ENCODE measurements at regions not wholly inside any gene's neighbourhood (a gene's known extent, or its start where the extent isn't known, plus 50 kb on each side); places are given as distances from the start of the nearest gene placed in this dataset.
A peak's percentile ranks its signal among the peaks of the same experiment; 100 is the strongest.

- H3K27me3 ChIP-seq, result no peaks in the 10 kb centered on the region
- no peak overlapping the region for H3K27ac ChIP-seq
- intact Hi-C loops (cut with DNase I; ENCODE audit: low total_unique reads) (no loop called here), in situ Hi-C loops (cut with MboI; ENCODE audit: low pct_ligation_motif_present in 1 of 4, low pct_unique_long_range_greater_than_20kb in 1 of 4, low sequenced_read_pairs in 3 of 4) (no loop called here)
- peaks cover 0 to 6% (median 0%) of the 10 kb centered on the region in 4 donors for H3K4me1 ChIP-seq
- 83 to 89% methylated on average over 6 of the region's 6 CpGs for WGBS, 2 donors (ENCODE audit: low coverage in 1 of 2)
- H3K9me3 ChIP-seq, result no peaks in the 10 kb centered on the region
- TF ChIP-seq EP300 (IDR thresholded peaks at IDR 0.05; ENCODE audit: low read depth) (no peak), POLR2AphosphoS5 (IDR thresholded peaks at IDR 0.05) (no peak), CTCF (IDR thresholded peaks at IDR 0.05) (no peak), POLR2A (IDR thresholded peaks at IDR 0.05) (no peak)
- no peaks in the 10 kb centered on the region for H3K36me3 ChIP-seq
- no peak overlapping the region for H3K4me3 ChIP-seq
- DNase-seq, result no peak
Measured at GRCh38 chr13:50310734-50311133, 295.5 kb downstream of the KCNRG start.

GRCh38 chr13:50318887-50319286 lies 303.6 kb downstream of the KCNRG start:
- Histone ChIP-seq H3K27me3 (no peaks in the 10 kb centered on the region), H3K4me3 (no peak overlapping the region), H3K27ac (no peak overlapping the region), H3K36me3 (no peaks in the 10 kb centered on the region), H3K9me3 (peaks cover 0 to 3% of the 10 kb centered on the region in 2 donors), H3K4me1 (peaks cover 0 to 17% (median 12%) of the 10 kb centered on the region in 4 donors)
- DNase-seq, result no peak
- 97% methylated on average over 4 of the region's 4 CpGs; no CpG with 5 or more reads in 1 of the 2 donors for WGBS, 2 donors (ENCODE audit: low coverage in 1 of 2)
- TF ChIP-seq EP300 (IDR thresholded peaks at IDR 0.05; ENCODE audit: low read depth), result no peak
- no peak for TF ChIP-seq POLR2A (IDR thresholded peaks at IDR 0.05)
- TF ChIP-seq POLR2AphosphoS5 (IDR thresholded peaks at IDR 0.05), result no peak
- no peak for TF ChIP-seq CTCF (IDR thresholded peaks at IDR 0.05)
- in situ Hi-C loops (cut with MboI; ENCODE audit: low pct_ligation_motif_present in 1 of 4, low pct_unique_long_range_greater_than_20kb in 1 of 4, low sequenced_read_pairs in 3 of 4) (no loop called here), intact Hi-C loops (cut with DNase I; ENCODE audit: low total_unique reads) (no loop called here)

GRCh38 chr13:50319635-50320255 lies 304.5 kb downstream of the KCNRG start:
- Histone ChIP-seq H3K4me1 (peaks cover 0 to 17% (median 12%) of the 10 kb centered on the region in 4 donors), H3K36me3 (no peaks in the 10 kb centered on the region), H3K27me3 (no peaks in the 10 kb centered on the region), H3K9me3 (peaks cover 0 to 3% of the 10 kb centered on the region in 2 donors), H3K4me3 (no peak overlapping the region), H3K27ac (peak overlapping the region in 1 of 4 donors; percentile 27)
- no peak for TF ChIP-seq POLR2AphosphoS5 (IDR thresholded peaks at IDR 0.05)
- TF ChIP-seq CTCF (IDR thresholded peaks at IDR 0.05), result no peak
- TF ChIP-seq POLR2A (IDR thresholded peaks at IDR 0.05), result no peak
- no peak for TF ChIP-seq EP300 (IDR thresholded peaks at IDR 0.05; ENCODE audit: low read depth)
- intact Hi-C loops (cut with DNase I; ENCODE audit: low total_unique reads) (no loop called here), in situ Hi-C loops (cut with MboI; ENCODE audit: low pct_ligation_motif_present in 1 of 4, low pct_unique_long_range_greater_than_20kb in 1 of 4, low sequenced_read_pairs in 3 of 4) (no loop called here)
- WGBS, 2 donors (ENCODE audit: low coverage in 1 of 2), result 38 to 46% methylated on average over 2 of the region's 2 CpGs
- no peak for DNase-seq

- Histone ChIP-seq H3K4me3 (no peak overlapping the region), H3K27ac (peak overlapping the region in 1 of 4 donors; percentile 27), H3K4me1 (peaks cover 0 to 17% (median 12%) of the 10 kb centered on the region in 4 donors), H3K9me3 (peaks cover 0 to 3% of the 10 kb centered on the region in 2 donors), H3K27me3 (no peaks in the 10 kb centered on the region), H3K36me3 (no peaks in the 10 kb centered on the region)
- in situ Hi-C loops (cut with MboI; ENCODE audit: low pct_ligation_motif_present in 1 of 4, low pct_unique_long_range_greater_than_20kb in 1 of 4, low sequenced_read_pairs in 3 of 4) (no loop called here), intact Hi-C loops (cut with DNase I; ENCODE audit: low total_unique reads) (no loop called here)
- WGBS, 2 donors (ENCODE audit: low coverage in 1 of 2), result 0% methylated on average over 1 of the region's 1 CpG
- TF ChIP-seq EP300 (IDR thresholded peaks at IDR 0.05; ENCODE audit: low read depth) (no peak), POLR2AphosphoS5 (IDR thresholded peaks at IDR 0.05) (no peak), CTCF (IDR thresholded peaks at IDR 0.05) (no peak), POLR2A (IDR thresholded peaks at IDR 0.05) (no peak)
- DNase-seq, result no peak
Measured at GRCh38 chr13:50320271-50320862, 305.1 kb downstream of the KCNRG start.

Measured in transverse colon (tissue), 4 donors.